ENCODE measurements at regions not wholly inside any gene's neighbourhood (a gene's known extent, or its start where the extent isn't known, plus 50 kb on each side); places are given as distances from the start of the nearest gene placed in this dataset.

DNA sequence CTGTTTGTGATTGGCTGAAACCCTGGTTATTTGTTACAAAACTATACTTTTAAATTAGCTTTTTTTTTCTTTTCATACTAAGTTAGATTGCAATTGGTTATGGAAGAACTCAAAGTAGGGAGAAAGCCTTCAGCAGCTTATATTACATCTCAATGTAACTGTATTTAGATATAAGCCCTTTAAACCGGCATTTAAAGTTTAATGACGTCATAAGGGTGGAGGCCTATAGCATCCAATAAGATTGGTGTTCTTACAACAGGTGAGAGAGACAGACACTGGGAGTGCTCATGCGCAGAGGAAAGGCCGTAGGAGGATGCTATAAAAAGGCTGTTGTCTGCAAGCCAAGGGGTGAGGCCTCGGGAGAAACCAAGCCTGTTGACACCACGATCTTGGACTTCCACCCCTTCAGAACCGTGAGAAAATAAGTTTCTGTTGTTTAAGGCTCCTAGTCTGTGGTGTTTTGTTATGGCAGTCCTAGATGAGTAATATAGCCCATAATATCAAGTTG lies 1198.8 kb upstream of the SPRY2 start:
- no peak for TF ChIP-seq POLR2A (IDR thresholded peaks at IDR 0.05)
- TF ChIP-seq, protein P1, sequence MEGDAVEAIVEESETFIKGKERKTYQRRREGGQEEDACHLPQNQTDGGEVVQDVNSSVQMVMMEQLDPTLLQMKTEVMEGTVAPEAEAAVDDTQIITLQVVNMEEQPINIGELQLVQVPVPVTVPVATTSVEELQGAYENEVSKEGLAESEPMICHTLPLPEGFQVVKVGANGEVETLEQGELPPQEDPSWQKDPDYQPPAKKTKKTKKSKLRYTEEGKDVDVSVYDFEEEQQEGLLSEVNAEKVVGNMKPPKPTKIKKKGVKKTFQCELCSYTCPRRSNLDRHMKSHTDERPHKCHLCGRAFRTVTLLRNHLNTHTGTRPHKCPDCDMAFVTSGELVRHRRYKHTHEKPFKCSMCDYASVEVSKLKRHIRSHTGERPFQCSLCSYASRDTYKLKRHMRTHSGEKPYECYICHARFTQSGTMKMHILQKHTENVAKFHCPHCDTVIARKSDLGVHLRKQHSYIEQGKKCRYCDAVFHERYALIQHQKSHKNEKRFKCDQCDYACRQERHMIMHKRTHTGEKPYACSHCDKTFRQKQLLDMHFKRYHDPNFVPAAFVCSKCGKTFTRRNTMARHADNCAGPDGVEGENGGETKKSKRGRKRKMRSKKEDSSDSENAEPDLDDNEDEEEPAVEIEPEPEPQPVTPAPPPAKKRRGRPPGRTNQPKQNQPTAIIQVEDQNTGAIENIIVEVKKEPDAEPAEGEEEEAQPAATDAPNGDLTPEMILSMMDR (IDR thresholded peaks at IDR 0.05) = no peak
